Smooth muscle cell (in vitro differentiated cells): ENCODE measurements at regions not wholly inside any gene's neighbourhood (a gene's known extent, or its start where the extent isn't known, plus 50 kb on each side); places are given as distances from the start of the nearest gene placed in this dataset.

Experiments
- DNase-seq: peaks from one replicate; lab custom pipeline; 2025; ENCODE audit not compliant: unreplicated experiment; lab: John Stamatoyannopoulos, UW
- H2AFZ ChIP-seq: fragments of 200-600 bp; sonication (generic); 2 replicates; pipeline ENCODE4 v1.6.0; 2016; ENCODE audit warnings: antibody characterized with exemption, low read depth, mild to moderate bottlenecking
- H3F3A ChIP-seq: fragments of 200-600 bp; sonication (generic); 2 replicates; pipeline ENCODE4 v1.6.0; 2017; ENCODE audit warnings: antibody characterized with exemption, low read depth
- H3K27ac ChIP-seq: fragments of 200-600 bp; sonication (generic); 2 replicates; pipeline ENCODE4 v1.5.1; 2016; ENCODE audit warnings: low read depth, mild to moderate bottlenecking
- H3K27me3 ChIP-seq: fragments of 200-600 bp; sonication (generic); 2 replicates; pipeline ENCODE4 v1.6.1; 2016; ENCODE audit warnings: low read depth, mild to moderate bottlenecking
- H3K36me3 ChIP-seq: fragments of 200-600 bp; sonication (generic); 2 replicates; pipeline ENCODE4 v1.5.1; 2016; ENCODE audit warnings: low read depth
- H3K4me1 ChIP-seq: fragments of 200-600 bp; sonication (generic); 2 replicates; pipeline ENCODE4 v1.5.1; 2016; ENCODE audit warnings: low read depth
- H3K4me2 ChIP-seq: fragments of 200-600 bp; sonication (generic); 2 replicates; pipeline ENCODE4 v1.6.0; 2016; ENCODE audit warnings: mild to moderate bottlenecking
- H3K4me3 ChIP-seq: fragments of 200-600 bp; sonication (generic); 2 replicates; pipeline ENCODE4 v1.5.1; 2016; ENCODE audit warnings: mild to moderate bottlenecking
- H3K79me2 ChIP-seq: fragments of 200-600 bp; sonication (generic); 2 replicates; pipeline ENCODE4 v1.6.0; 2016; ENCODE audit warnings: low read depth, mild to moderate bottlenecking
- H3K9ac ChIP-seq: fragments of 200-600 bp; sonication (generic); 2 replicates; pipeline ENCODE4 v1.6.0; 2016; ENCODE audit warnings: low read depth
- H3K9me3 ChIP-seq: fragments of 200-600 bp; sonication (generic); replicated peaks from 2 replicates; pipeline ENCODE4 v1.5.1; 2016; ENCODE audit warnings: low read depth
- H4K20me1 ChIP-seq: fragments of 200-600 bp; sonication (generic); 2 replicates; pipeline ENCODE4 v1.6.0; 2016; ENCODE audit warnings: low read depth
- CTCF ChIP-seq: fragments of 200-600 bp; sonication (generic); IDR thresholded peaks from 2 replicates; pipeline ENCODE4 v1.5.1; 2017; ENCODE audit warnings: borderline replicate concordance, mild to moderate bottlenecking, antibody characterized with exemption; ENCODE audit not compliant: insufficient read depth, poor library complexity, severe bottlenecking
- WGBS: methylation state at CpG from one replicate; pipeline ENCODE4 v1.1.7; 2016; ENCODE audit warnings: low lambda C conversion rate; 5-methylcytosine and 5-hydroxymethylcytosine counted together

GRCh38 chr15:97224191-97224641 is 736.3 kb upstream of the ARRDC4 start:
- H3K4me1 ChIP-seq: no peaks in the 10 kb centered on the region
- H3K79me2 ChIP-seq: no peaks in the 10 kb centered on the region
- no peaks in the 10 kb centered on the region for H3F3A ChIP-seq
- H3K27me3 ChIP-seq: no peaks in the 10 kb centered on the region
- H3K27ac ChIP-seq: no peak overlapping the region
- H3K9me3 ChIP-seq: no peaks in the 10 kb centered on the region
- H3K36me3 ChIP-seq: no peaks in the 10 kb centered on the region
- H3K9ac ChIP-seq: no peak overlapping the region
- no peak for TF ChIP-seq CTCF
- no peak overlapping the region for H2AFZ ChIP-seq
- H3K4me3 ChIP-seq: no peak overlapping the region
- 97% methylated on average over 26 of the region's 44 CpGs for WGBS
- DNase-seq: no peak
- H4K20me1 ChIP-seq: no peaks in the 10 kb centered on the region
- H3K4me2 ChIP-seq: no peak overlapping the region

GRCh38 chr15:97234851-97235610 is 725.5 kb upstream of the ARRDC4 start:
- H3K4me2 ChIP-seq: peak overlapping the region; percentile 36
- H3F3A ChIP-seq: no peaks in the 10 kb centered on the region
- WGBS: 37% methylated on average over 9 of the region's 9 CpGs

GRCh38 chr15:97235611-97235985 is 724.9 kb upstream of the ARRDC4 start:
- Histone ChIP-seq H3K36me3 (no peaks in the 10 kb centered on the region), H3K9me3 (no peaks in the 10 kb centered on the region), H3F3A (no peaks in the 10 kb centered on the region), H2AFZ (no peak overlapping the region), H3K79me2 (no peaks in the 10 kb centered on the region), H4K20me1 (no peaks in the 10 kb centered on the region), H3K27ac (no peak overlapping the region), H3K4me3 (no peak overlapping the region), H3K9ac (no peak overlapping the region), H3K27me3 (peaks cover 5% of the 10 kb centered on the region), H3K4me1 (no peaks in the 10 kb centered on the region), H3K4me2 (peak overlapping the region; percentile 36)
- DNase-seq: no peak
- TF ChIP-seq CTCF: no peak
- WGBS: 58% methylated on average over 7 of the region's 7 CpGs

More at GRCh38 chr15:97234851-97235610, 725.5 kb upstream of the ARRDC4 start:
- Histone ChIP-seq H3K27ac (no peak overlapping the region), H3K9ac (no peak overlapping the region), H3K9me3 (no peaks in the 10 kb centered on the region), H3K4me1 (no peaks in the 10 kb centered on the region), H4K20me1 (no peaks in the 10 kb centered on the region), H3K79me2 (no peaks in the 10 kb centered on the region), H2AFZ (no peak overlapping the region), H3K36me3 (no peaks in the 10 kb centered on the region), H3K27me3 (peaks cover 5% of the 10 kb centered on the region), H3K4me3 (no peak overlapping the region)
- TF ChIP-seq CTCF: peak; percentile 92
- no peak for DNase-seq

GRCh38 chr15:97236140-97236539 is 724.4 kb upstream of the ARRDC4 start:
- Histone ChIP-seq H3K9ac (no peak overlapping the region), H3K4me3 (no peak overlapping the region), H3K9me3 (no peaks in the 10 kb centered on the region), H3K4me2 (no peak overlapping the region), H3K79me2 (no peaks in the 10 kb centered on the region), H3F3A (no peaks in the 10 kb centered on the region), H3K36me3 (no peaks in the 10 kb centered on the region), H4K20me1 (no peaks in the 10 kb centered on the region), H3K4me1 (no peaks in the 10 kb centered on the region), H2AFZ (no peak overlapping the region), H3K27me3 (peaks cover 5% of the 10 kb centered on the region), H3K27ac (no peak overlapping the region)
- 81% methylated on average over 5 of the region's 5 CpGs for WGBS
- no peak for DNase-seq
- TF ChIP-seq CTCF: no peak
